Neuronal stem cell (in vitro differentiated cells): ENCODE measurements at regions not wholly inside any gene's neighbourhood (a gene's known extent, or its start where the extent isn't known, plus 50 kb on each side); places are given as distances from the start of the nearest gene placed in this dataset.
A peak's percentile ranks its signal among the peaks of the same experiment; 100 is the strongest.

Source experiments
- DNase-seq: peaks from one replicate; pipeline ENCODE4 v3.0.0-alpha.2; 2013; ENCODE audit warnings: low spot score
- H2AFZ ChIP-seq: one replicate; pipeline ENCODE4 v1.6.1; 2013; ENCODE audit warnings: mild to moderate bottlenecking, low read length, inconsistent platforms
- H2AK5ac ChIP-seq: 2 replicates; pipeline ENCODE4 v1.6.1; 2013; ENCODE audit warnings: low read depth, mild to moderate bottlenecking, inconsistent platforms, low read length, moderate library complexity, mixed read lengths
- H2BK120ac ChIP-seq: 2 replicates; pipeline ENCODE4 v1.6.1; 2013; ENCODE audit warnings: low read depth, mild to moderate bottlenecking, inconsistent platforms, low read length, moderate library complexity, mixed read lengths
- H2BK12ac ChIP-seq: one replicate; pipeline ENCODE4 v1.6.1; 2013; ENCODE audit warnings: low read length, inconsistent platforms
- H2BK15ac ChIP-seq: 2 replicates; pipeline ENCODE4 v1.6.1; 2013; ENCODE audit warnings: mild to moderate bottlenecking, low read length, inconsistent platforms, mixed read lengths
- H2BK5ac ChIP-seq: one replicate; pipeline ENCODE4 v1.6.1; 2013; ENCODE audit warnings: inconsistent platforms, mild to moderate bottlenecking, low read length, moderate library complexity
- H3K14ac ChIP-seq: one replicate; pipeline ENCODE4 v1.6.1; 2013; ENCODE audit warnings: low read length, inconsistent platforms
- H3K18ac ChIP-seq: 2 replicates; pipeline ENCODE4 v1.6.1; 2013; ENCODE audit warnings: low read length, inconsistent platforms
- H3K23ac ChIP-seq: 2 replicates; pipeline ENCODE4 v1.6.1; 2013; ENCODE audit warnings: low read depth, mild to moderate bottlenecking, mixed read lengths, low read length, inconsistent platforms; ENCODE audit not compliant: poor library complexity
- H3K27ac ChIP-seq: replicated peaks from 3 replicates; pipeline ENCODE4 v1.5.1; 2013; ENCODE audit warnings: low read length, inconsistent platforms
- H3K27me3 ChIP-seq, 3 experiments: 2 replicates each; pipeline ENCODE4 v1.6.1; 2013; ENCODE audit warnings: low read length in 3 of 3, mild to moderate bottlenecking in 2 of 3, inconsistent platforms in 1 of 3, low read depth in 1 of 3, mixed read lengths in 1 of 3, moderate library complexity in 1 of 3; ENCODE audit not compliant: control insufficient read depth in 3 of 3, insufficient read depth in 3 of 3
- H3K36me3 ChIP-seq, 2 donors: replicated peaks in 1 of 2; 2 replicates each; pipeline ENCODE4 v1.6.1; 2013; ENCODE audit warnings: low read length in 2 of 2; ENCODE audit not compliant: control insufficient read depth in 2 of 2, insufficient read depth in 2 of 2
- H3K4ac ChIP-seq: 2 replicates; pipeline ENCODE4 v1.6.1; 2013; ENCODE audit warnings: inconsistent platforms, mild to moderate bottlenecking, low read length, moderate library complexity
- H3K4me1 ChIP-seq, 2 donors: 1 replicate in 1 of 2; 2 replicates in 1 of 2; pipeline ENCODE4 v1.6.1; 2013; ENCODE audit warnings: low read length in 2 of 2, low read depth in 1 of 2; ENCODE audit not compliant: control insufficient read depth in 2 of 2, insufficient read depth in 1 of 2
- H3K4me2 ChIP-seq: one replicate; pipeline ENCODE4 v1.6.1; 2013; ENCODE audit warnings: mild to moderate bottlenecking, low read length, inconsistent platforms; ENCODE audit not compliant: insufficient read depth, poor library complexity, severe bottlenecking
- H3K4me3 ChIP-seq, 2 donors: 2 replicates each; pipeline ENCODE4 v1.5.1; 2013; ENCODE audit warnings: low read length in 2 of 2, mild to moderate bottlenecking in 2 of 2, inconsistent platforms in 1 of 2, moderate library complexity in 1 of 2
- H3K79me1 ChIP-seq: one replicate; pipeline ENCODE4 v1.6.1; 2013; ENCODE audit warnings: low read depth, mild to moderate bottlenecking, inconsistent platforms, low read length, moderate library complexity
- H3K9ac ChIP-seq: one replicate; pipeline ENCODE4 v1.6.1; 2013; ENCODE audit warnings: mild to moderate bottlenecking, low read depth, low read length, inconsistent platforms; ENCODE audit not compliant: poor library complexity
- H3K9me3 ChIP-seq, 2 donors: replicated peaks in 1 of 2; 2 replicates each; pipeline versions ENCODE3 to v1.6.1; 2013; ENCODE audit warnings: low read length in 2 of 2, mild to moderate bottlenecking in 2 of 2, inconsistent platforms in 1 of 2, low read depth in 1 of 2, mixed read lengths in 1 of 2, moderate library complexity in 1 of 2; ENCODE audit not compliant: control insufficient read depth in 2 of 2, insufficient read depth in 1 of 2
- H4K8ac ChIP-seq: one replicate; pipeline ENCODE4 v1.6.1; 2013; ENCODE audit warnings: low read depth, mild to moderate bottlenecking, inconsistent platforms, low read length, moderate library complexity
- H4K91ac ChIP-seq: one replicate; pipeline ENCODE4 v1.6.1; 2013; ENCODE audit warnings: low read length, low read depth, mild to moderate bottlenecking, inconsistent platforms; ENCODE audit not compliant: poor library complexity
- WGBS, 2 donors: extraction: QIAGEN DNeasy Blood & Tissue Kit; methylation state at CpG; one replicate each; pipeline ENCODE4 v1.1.7; 2013; ENCODE audit warnings: missing lambda C conversion rate in 2 of 2, mixed read lengths in 1 of 2; ENCODE audit not compliant: insufficient read length in 2 of 2, insufficient replicate concordance in 1 of 2; ENCODE audit errors: extremely low coverage in 2 of 2; 5-methylcytosine and 5-hydroxymethylcytosine counted together

- Histone ChIP-seq H3K27ac (no peak overlapping the region), H4K91ac (no peak overlapping the region), H3K27me3 (no peaks in the 10 kb centered on the region), H3K4me2 (no peak overlapping the region), H2BK5ac (no peak overlapping the region), H3K4me3 (no peak overlapping the region), H2AFZ (peak overlapping the region; percentile 61), H3K14ac (no peak overlapping the region), H3K9me3 (no peaks in the 10 kb centered on the region), H3K18ac (no peak overlapping the region), H4K8ac (no peak overlapping the region), H2BK120ac (no peak overlapping the region), H3K79me1 (no peaks in the 10 kb centered on the region), H3K4me1 (peaks cover 0 to 4% of the 10 kb centered on the region in 2 donors), H2BK12ac (no peak overlapping the region), H3K4ac (no peak overlapping the region), H3K23ac (no peak overlapping the region), H2AK5ac (no peak overlapping the region), H3K9ac (no peak overlapping the region), H2BK15ac (no peak overlapping the region), H3K36me3 (no peaks in the 10 kb centered on the region)
- no peak for DNase-seq
- no CpG with 5 or more reads among the region's 2 CpGs for WGBS, 2 donors
Observed at GRCh38 chr6:103893141-103893581, 966.6 kb downstream of the HACE1 start.

GRCh38 chr6:103886951-103887350, 972.8 kb downstream of the HACE1 start:
- no peak overlapping the region for H3K9ac ChIP-seq
- H2BK15ac ChIP-seq: no peak overlapping the region
- WGBS, 2 donors: no CpG with 5 or more reads among the region's 1 CpG

GRCh38 chr6:103885446-103885845, 974.3 kb downstream of the HACE1 start:
- H3K4me3 ChIP-seq: no peak overlapping the region
- WGBS, 2 donors: no CpG with 5 or more reads among the region's 1 CpG
- no peaks in the 10 kb centered on the region for H3K36me3 ChIP-seq
- H2BK120ac ChIP-seq: no peak overlapping the region
- H3K9me3 ChIP-seq: no peaks in the 10 kb centered on the region
- no peaks in the 10 kb centered on the region for H3K4me1 ChIP-seq
- no peak overlapping the region for H3K27ac ChIP-seq
- H4K91ac ChIP-seq: no peak overlapping the region
- H3K18ac ChIP-seq: no peak overlapping the region
- no peak overlapping the region for H2BK15ac ChIP-seq
- no peaks in the 10 kb centered on the region for H3K79me1 ChIP-seq
- no peaks in the 10 kb centered on the region for H3K27me3 ChIP-seq
- no peak overlapping the region for H3K4ac ChIP-seq
- H2AK5ac ChIP-seq: no peak overlapping the region
- H3K9ac ChIP-seq: no peak overlapping the region
- DNase-seq: no peak
- H2BK12ac ChIP-seq: no peak overlapping the region
- H3K23ac ChIP-seq: no peak overlapping the region
- no peak overlapping the region for H2AFZ ChIP-seq
- H3K4me2 ChIP-seq: no peak overlapping the region
- no peak overlapping the region for H2BK5ac ChIP-seq
- no peak overlapping the region for H3K14ac ChIP-seq
- no peak overlapping the region for H4K8ac ChIP-seq

More at GRCh38 chr6:103886951-103887350, 972.8 kb downstream of the HACE1 start:
- Histone ChIP-seq H3K4me1 (no peaks in the 10 kb centered on the region), H3K18ac (no peak overlapping the region), H4K91ac (no peak overlapping the region), H2AFZ (no peak overlapping the region), H3K23ac (no peak overlapping the region), H3K9me3 (no peaks in the 10 kb centered on the region), H4K8ac (no peak overlapping the region), H3K4ac (no peak overlapping the region), H3K27me3 (no peaks in the 10 kb centered on the region), H3K79me1 (no peaks in the 10 kb centered on the region), H3K4me2 (no peak overlapping the region), H3K14ac (no peak overlapping the region), H3K27ac (no peak overlapping the region), H2BK5ac (no peak overlapping the region), H3K4me3 (no peak overlapping the region), H2AK5ac (no peak overlapping the region), H2BK120ac (no peak overlapping the region), H3K36me3 (no peaks in the 10 kb centered on the region), H2BK12ac (no peak overlapping the region)
- no peak for DNase-seq

- no peaks in the 10 kb centered on the region for H3K36me3 ChIP-seq
- H3K4me3 ChIP-seq: no peak overlapping the region
Observed at GRCh38 chr6:103879800-103880199, 979.9 kb downstream of the HACE1 start.

More at GRCh38 chr6:103879800-103880199, 979.9 kb downstream of the HACE1 start:
- Histone ChIP-seq H3K79me1 (no peaks in the 10 kb centered on the region), H2BK120ac (no peak overlapping the region), H3K23ac (no peak overlapping the region), H3K4ac (no peak overlapping the region), H3K18ac (no peak overlapping the region), H2BK5ac (no peak overlapping the region), H3K9ac (no peak overlapping the region), H3K4me1 (peaks cover 0 to 10% of the 10 kb centered on the region in 2 donors), H2AK5ac (no peak overlapping the region), H4K91ac (no peak overlapping the region), H3K4me2 (no peak overlapping the region), H2BK12ac (no peak overlapping the region), H3K14ac (no peak overlapping the region), H3K27ac (no peak overlapping the region), H4K8ac (no peak overlapping the region), H3K27me3 (no peaks in the 10 kb centered on the region), H2BK15ac (no peak overlapping the region), H3K9me3 (peaks cover 0 to 20% of the 10 kb centered on the region in 2 donors), H2AFZ (no peak overlapping the region)
- no CpG with 5 or more reads among the region's 3 CpGs for WGBS, 2 donors
- no peak for DNase-seq
